GM19463 (cell line): ENCODE measurements at regions not wholly inside any gene's neighbourhood (a gene's known extent, or its start where the extent isn't known, plus 50 kb on each side); places are given as distances from the start of the nearest gene placed in this dataset.
A peak's percentile ranks its signal among the peaks of the same experiment; 100 is the strongest.

ENCODE experiments used
- ATAC-seq: cut with Tn5 transposase; IDR thresholded peaks from one replicate; pipeline ENCODE4 v1.9.1; 2021; ENCODE audit warnings: mild to moderate bottlenecking, moderate library complexity; ENCODE audit not compliant: unreplicated experiment

GRCh38 chr7:131964203-131964602 is 407.8 kb upstream of the PODXL start:
- no peak for ATAC-seq

- ATAC-seq = no peak
Measured at GRCh38 chr7:131961054-131961680, 404.7 kb upstream of the PODXL start.

- no peak for ATAC-seq
Measured at GRCh38 chr7:131959106-131959812, 402.8 kb upstream of the PODXL start.

GRCh38 chr7:131957338-131958020 is 401.1 kb upstream of the PODXL start:
- no peak for ATAC-seq

GRCh38 chr7:131956864-131957263 is 400.4 kb upstream of the PODXL start:
- no peak for ATAC-seq

- no peak for ATAC-seq
Measured at GRCh38 chr7:131955679-131956078, 399.3 kb upstream of the PODXL start.

GRCh38 chr7:131953184-131953583 is 396.8 kb upstream of the PODXL start:
- ATAC-seq = no peak

GRCh38 chr7:131952365-131952764 is 395.9 kb upstream of the PODXL start:
- no peak for ATAC-seq

- no peak for ATAC-seq
Measured at GRCh38 chr7:131950758-131951157, 394.3 kb upstream of the PODXL start.

GRCh38 chr7:131949659-131950058 is 393.2 kb upstream of the PODXL start:
- ATAC-seq = no peak

- no peak for ATAC-seq
Measured at GRCh38 chr7:131948434-131949053, 392.1 kb upstream of the PODXL start.

GRCh38 chr7:131947661-131948060 is 391.2 kb upstream of the PODXL start:
- no peak for ATAC-seq

- no peak for ATAC-seq
Measured at GRCh38 chr7:131945957-131946544, 389.6 kb upstream of the PODXL start.

GRCh38 chr7:131945313-131945911 is 389.0 kb upstream of the PODXL start:
- ATAC-seq = peak; percentile 79

GRCh38 chr7:131944556-131945069 is 388.2 kb upstream of the PODXL start:
- no peak for ATAC-seq

- no peak for ATAC-seq
Measured at GRCh38 chr7:131943646-131944045, 387.2 kb upstream of the PODXL start.

- ATAC-seq = no peak
Measured at GRCh38 chr7:131943211-131943610, 386.8 kb upstream of the PODXL start.

- ATAC-seq = no peak
Measured at GRCh38 chr7:131942287-131943150, 386.1 kb upstream of the PODXL start.

- ATAC-seq = no peak
Measured at GRCh38 chr7:131941291-131941690, 384.9 kb upstream of the PODXL start.
